Epidermal melanocyte (primary cell): ENCODE measurements at regions not wholly inside any gene's neighbourhood (a gene's known extent, or its start where the extent isn't known, plus 50 kb on each side); places are given as distances from the start of the nearest gene placed in this dataset.
"Not testable (repeated sequence)": the region's sequence is repeated elsewhere in the genome, so short reads cannot be mapped to it uniquely, and the experiment has no call there.

Experiments
- DNase-seq: peaks from one replicate; pipeline ENCODE4 v3.0.0; 2011; ENCODE audit warnings: low spot score; ENCODE audit not compliant: insufficient read length

DNA sequence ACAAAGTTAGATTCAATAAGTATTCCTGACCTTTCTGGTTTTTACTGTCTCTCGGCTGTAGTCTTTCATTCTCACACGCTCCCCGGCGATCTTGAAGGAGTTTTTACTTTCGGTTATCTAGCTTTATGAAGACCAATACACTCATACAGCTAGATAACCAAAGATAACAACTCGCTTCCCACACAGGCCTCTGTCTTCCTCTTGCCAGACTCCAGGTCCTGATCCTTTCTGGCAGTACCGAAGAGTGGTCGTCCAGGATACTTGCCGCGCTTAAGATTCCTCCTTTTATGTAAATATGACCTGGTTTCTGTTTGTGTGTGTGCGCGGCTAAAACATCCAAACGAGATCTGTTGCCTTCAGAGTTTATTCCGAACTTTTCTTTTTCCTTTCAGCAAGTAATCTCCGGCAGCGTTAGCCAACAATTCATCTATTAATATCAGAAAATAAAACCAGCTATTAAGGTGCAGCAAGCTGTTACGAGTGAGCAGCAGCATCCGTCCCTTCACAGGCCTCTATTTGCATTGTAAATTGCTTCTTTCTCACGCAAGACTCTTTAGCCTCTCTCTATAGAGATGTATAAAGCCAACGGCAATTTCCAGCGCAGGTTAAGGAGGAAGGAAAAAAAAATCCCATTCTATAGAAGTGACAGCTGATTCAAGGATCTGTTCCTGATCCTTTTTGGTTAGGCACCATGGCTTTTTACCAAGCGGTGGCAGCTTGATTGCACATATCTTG lies 216.1 kb downstream of the MEF2C start:
- DNase-seq = no peak

DNA sequence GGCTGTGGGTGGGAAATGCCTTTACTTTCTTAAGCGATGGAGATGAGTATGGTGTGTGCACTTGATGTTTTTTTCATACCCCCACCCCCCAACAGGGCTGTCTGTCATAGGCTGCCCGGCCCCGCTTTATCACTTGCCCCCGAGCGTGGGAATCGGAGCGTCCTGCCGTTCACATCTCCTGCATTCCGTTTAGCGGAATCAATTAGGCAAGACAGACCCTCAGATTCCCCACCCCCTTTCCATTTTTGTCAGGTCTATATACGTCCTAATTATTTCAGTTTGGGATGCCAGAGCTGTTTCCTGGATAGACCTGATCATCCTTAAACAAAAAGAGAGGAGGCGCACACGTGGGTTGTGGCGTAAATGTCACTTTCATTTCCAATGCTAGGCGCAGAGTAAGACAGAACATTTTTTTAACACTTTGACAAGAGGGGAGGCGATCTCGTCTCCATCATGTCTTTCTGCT lies 217.2 kb downstream of the MEF2C start:
- no peak for DNase-seq

DNA sequence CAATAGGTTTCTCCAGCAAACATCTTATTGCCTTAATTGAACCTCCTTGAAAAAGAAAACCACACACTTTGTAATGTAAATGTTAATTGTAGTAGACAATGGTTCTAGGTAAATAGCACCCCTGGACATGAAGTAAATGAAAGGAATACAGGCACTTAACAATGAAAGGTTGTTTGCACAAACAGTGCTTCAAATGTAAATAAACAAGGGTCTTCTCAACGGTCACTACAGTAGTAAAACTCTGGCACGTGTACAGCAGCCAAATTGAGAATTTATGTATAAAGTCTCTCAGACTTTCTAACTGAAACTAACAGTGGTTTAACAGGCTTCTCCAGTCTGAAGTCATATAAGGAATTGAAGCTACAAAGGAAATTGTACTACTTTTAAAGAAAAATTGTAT lies 218.3 kb downstream of the MEF2C start:
- no peak for DNase-seq

DNA sequence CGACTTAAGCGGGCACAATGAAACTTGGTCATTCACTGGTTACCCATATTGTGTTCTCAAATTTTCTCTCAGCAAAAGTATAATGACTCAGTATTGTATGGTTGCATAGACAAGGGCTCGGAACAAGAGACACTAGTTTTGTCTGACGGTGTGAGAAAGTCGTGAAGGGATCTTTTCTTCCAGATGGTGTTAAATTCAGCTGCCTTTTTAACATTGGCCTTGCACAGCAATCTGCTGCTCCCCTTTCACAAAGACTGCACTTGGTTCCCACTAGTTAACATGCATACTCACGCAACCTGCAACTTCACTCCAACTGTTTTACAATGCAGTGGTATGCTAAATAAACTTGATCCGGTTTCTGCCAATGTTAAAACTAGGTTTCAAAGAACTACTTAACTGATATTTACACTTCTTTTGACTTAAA lies 219.2 kb downstream of the MEF2C start:
- no peak for DNase-seq

DNA sequence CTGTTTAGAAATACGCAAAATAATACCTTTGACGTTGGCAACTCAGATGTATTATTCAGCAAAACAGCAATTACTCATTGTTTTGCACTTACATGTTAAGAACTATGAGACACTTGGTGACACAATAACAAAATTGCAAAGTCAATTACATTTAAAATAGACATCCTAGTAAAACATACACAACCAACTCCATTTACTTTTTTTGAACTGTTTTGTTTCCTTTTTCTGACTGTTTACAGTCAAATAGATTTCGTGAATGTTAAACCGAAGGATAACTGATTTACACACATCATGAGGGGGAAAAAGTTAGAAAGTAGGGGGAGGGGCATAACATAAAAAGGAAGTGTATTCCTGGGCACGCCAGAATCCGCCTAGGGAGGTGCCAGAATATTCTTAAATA lies 220.1 kb downstream of the MEF2C start:
- DNase-seq = no peak

DNA sequence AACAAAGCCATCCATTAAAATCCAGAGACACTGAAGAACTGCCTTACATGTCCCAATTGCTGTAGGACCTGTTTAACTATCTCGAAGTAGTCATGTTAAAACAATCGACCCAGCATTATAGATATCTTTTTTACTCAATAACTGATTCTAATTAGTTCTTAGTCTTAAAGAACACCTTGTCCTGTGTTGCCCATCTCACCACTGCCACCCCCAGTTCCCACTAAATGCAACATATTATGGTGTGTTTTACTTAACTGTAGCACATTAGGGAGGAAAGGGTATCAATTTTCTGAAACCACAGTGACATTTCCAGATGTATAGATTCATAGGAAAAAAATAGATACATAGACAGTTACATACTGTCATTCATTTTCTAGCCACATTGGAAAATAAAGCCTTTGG lies 221.2 kb downstream of the MEF2C start:
- DNase-seq = no peak

DNA sequence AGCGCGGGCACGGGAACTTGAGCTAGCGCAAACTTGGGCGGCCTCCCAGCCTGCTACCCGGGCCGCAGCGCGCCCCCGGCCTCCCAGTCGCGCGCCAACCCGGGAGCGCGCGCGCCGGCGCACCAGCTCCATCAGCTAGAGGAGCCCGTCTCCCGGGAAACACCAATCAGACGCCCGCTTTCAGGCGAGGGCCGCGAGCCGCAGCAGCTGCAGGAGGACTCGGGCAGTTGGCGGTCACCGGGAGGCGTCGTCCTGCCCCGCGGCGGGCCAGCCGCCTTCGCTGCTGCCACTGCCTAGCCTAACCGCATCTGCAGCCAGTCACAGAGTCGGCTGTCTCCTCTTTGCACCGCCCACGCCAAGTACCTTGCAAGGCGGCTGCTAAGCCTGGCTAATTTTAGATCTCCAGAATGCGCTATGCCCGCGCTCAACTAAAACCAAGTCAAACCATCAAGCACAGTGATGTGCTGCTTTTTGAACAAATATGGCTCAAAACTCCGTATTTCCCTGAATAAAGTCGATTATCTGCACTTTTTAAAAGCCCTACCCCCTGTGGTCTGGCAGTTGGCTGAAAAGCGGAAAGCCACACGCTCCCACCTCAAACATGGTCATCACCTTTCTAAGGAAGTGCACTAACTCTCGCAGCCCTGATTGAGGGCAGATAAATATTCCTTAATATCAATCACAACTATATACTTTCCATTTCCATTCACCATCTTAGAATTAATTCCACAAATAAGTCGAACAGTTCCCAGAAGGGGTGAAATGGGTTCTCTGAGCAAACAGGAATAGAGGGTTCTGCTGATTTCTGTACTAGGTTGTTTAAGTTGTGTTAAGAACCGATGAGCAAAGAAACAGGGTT lies 221.8 kb downstream of the MEF2C start:
- peak; percentile 64 for DNase-seq

DNA sequence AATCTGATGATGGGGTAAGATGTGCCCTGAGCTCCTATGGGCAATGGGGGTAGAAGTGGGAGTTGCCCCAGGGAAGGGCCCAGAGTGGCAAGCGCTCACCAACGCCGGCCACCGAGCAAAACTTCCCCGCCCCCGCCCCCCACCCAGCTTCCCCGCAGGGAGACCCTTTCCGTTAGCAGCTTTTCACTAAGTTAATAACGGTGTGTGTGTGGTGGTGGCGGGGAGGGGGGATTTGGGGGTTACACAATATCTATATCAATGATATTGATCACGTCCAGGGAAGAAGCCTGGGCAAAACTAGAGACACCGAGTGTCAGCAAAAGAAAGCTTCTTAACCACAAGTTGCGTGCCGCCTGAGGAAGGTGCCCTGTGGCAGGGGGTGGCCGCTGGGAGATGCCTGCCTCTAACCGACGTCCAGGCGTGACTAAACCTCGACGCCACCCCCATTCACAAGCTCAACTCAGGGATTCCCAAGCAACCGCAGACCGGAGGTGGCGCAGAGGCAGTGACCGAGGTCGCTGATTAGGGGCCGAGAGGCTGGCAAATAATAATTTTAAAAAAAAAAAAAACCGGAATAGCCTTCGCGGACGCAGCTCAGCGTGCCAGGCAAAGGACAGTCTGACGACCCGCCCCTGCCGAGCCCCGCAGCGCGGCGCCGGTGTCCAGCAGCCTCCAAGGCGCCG lies 222.6 kb downstream of the MEF2C start:
- no peak for DNase-seq

DNA sequence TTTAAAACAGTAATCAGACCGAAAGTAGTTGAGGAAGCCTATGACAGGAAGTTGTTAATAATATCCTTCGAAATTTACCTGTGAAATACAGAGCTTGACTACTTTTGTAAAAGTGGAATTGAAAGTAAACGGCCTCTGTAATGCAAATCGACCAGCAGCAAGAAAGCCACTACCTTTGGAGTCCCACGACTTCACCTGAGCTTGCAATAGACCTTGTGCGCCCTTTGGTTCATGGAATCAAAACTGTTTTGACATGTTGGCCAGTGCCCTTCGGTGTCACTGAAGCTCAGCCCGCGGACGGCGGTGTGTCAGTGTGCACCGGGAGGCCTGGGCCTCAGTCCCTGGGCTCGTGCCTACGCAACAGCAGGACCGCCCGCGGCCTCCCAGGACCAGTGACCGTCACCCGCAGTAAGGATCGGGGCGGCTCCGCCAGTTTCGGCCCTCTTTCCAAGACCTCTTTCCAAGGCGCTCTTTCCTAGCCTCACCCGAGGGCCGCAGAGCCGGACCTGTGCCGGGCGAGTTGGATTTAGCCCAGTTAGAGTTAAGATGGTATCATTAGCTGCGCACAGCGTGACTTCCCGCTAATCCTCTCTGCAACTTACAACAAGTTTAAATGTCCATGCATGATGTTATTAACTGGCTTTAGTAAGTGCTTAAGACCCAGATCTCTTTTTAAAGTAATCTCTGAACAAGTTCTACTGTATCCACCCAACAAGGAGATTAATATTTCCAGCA lies 223.3 kb downstream of the MEF2C start:
- no peak for DNase-seq

DNA sequence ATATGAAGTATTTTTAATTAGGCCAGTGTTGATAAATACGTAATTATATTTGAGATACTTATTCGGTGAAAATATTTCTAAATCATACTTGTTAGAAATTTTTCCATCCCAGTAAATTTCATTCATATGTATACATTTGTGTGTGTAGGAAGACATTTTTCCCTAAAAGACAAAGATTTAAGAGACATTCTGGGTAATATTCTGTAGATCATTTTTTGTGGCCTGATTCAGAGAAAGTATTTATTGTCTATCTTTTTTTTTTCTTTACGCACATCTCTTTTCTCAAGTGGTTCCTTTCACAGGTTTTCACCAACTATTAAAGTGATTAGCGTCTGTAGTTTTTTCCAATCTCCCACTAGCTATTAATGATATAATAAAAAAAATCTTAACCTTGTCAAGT lies 224.1 kb downstream of the MEF2C start:
- DNase-seq = no peak

DNA sequence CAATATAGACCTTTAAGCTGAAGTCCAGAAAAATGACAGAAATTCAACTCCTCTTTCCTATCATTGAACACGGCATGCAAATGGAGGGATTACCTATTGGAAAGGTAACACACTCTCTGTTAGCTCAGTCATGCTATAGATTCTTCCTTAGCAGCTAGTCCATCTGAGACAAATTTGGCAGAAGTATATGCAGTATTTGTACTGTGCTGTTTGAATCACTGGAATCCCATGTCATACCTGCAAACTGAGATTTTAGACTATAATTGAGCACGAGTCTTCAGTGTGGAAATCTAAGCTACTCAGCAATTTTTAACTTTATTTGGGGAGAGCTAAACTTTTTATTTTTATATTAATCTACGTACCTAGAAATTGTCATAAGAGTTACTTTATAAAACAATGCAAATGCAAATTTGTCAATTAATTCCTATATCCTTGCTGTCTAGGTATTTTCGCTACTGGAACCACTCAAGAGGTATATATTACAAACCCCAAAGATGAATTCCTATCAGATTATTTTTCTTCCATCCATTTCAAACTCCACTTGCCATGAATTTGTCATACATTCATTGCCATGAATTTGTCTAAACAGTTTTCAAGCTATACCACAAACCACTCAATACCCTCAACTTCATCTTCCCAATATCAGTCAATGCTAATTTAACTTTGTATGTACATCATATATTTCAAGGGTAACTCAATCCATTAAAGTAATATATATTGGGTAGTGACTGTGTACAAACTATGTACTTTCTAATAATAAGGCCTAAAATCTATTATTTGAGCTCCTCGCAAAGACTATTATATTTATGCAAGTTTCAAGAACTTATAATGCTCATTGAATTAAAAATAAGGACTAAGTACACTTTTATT lies 224.8 kb downstream of the MEF2C start:
- DNase-seq = no peak

DNA sequence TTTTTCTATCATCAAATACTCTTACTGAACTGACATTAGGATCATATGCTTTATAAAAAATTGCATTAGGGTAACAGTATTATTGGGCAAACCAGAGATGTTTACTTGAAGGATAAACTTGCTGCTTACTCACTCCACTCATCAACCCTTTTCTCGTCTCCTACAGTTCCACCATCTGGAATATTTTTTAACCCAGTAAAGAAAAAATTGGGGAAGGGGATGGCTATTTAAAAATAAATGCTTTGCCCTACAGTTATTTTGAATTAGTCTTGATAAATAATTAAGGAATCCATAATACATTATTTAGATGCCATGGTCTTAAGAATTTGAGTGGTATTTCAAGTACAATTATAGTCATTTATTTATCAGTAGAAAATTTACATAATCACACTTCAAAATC lies 225.8 kb downstream of the MEF2C start:
- no peak for DNase-seq

DNA sequence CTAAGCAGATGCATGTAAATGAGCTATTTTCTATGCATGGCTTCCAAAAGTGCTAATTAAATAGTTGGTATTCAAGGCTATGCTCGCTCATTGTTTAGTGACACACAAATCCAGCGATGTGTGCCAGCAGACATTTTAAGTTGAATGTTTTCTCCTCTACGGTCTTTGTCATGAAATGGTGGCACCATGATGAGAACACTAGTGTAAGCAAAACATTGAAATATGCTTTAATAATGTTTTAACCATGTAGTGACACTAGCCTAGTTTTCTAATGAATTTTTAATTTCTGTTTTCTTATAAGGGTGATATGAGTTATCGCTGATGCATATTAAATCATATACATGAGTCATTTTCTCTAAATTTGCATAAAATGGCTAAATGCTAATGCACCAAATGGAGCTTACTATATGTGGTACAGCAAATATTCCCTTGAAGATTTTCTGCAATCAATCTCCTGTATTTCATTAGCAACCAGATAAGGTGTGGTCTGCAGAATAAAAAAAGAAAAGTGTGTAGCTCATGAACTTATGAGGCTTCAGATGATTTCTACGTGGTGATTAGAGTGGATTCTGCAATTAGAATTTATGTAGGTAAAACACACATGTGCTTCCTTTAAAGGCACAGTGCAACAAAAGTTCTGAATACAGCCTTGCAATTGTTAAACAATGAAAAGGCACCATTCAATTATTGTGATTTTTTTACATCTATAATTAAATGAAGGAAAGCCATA lies 226.6 kb downstream of the MEF2C start:
- DNase-seq = no peak

DNA sequence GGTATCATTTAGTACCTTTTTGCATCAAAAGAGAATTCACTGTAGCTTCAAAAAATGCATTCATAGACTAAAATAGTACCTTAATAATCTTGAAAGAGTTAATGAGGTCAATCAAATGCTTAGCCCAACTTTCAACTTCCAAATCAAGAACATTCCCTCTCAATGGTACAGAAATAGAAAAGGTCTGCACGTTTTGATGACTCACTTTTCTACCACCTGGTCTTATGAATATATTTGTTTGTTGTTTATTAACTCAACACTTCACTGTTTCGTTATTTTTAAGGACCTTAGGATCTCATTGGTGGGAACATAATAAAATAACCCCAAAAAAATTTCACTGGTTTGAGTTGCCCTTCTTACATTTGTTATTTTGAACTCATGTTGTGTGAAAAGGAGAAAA lies 229.5 kb downstream of the MEF2C start:
- DNase-seq = no peak

DNA sequence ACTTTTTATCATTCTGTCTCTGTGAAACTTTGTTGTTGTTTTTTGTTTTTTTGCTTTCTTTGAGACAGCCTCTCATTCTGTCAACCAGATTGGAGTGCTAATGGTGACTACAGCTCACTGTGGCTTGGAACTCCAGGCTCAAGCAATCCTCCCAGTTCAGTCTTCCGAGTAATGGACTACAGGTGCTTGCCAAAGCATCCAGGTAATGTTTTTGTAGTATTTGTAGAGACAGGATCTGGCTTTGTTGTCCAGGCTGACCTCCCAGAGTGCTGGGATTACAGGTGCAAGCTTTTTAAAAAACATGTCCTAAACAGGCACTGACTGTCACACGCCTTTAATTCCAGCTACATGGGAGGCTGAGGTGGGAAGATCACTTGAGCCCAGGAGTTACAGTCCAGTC lies 235.1 kb downstream of the MEF2C start:
- DNase-seq = no peak

DNA sequence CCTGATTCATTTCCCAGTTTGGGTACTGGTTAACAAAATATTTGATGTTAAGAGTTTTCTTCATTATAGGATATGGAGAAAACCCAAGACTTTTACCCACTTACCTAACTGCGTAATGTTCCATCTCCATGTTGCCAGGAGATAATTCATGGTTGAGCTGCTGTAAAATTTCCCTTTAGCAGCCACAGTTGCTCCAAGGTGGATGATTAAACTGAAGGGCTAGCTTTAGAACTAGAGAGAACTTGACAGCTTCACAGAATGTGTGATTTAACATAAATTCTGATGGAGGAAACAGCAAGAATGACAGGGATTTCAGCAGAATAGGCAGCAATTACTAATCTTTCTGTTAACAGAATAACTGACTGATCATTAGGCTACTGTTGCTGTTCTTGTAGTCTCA lies 236.1 kb downstream of the MEF2C start:
- no peak for DNase-seq

DNA sequence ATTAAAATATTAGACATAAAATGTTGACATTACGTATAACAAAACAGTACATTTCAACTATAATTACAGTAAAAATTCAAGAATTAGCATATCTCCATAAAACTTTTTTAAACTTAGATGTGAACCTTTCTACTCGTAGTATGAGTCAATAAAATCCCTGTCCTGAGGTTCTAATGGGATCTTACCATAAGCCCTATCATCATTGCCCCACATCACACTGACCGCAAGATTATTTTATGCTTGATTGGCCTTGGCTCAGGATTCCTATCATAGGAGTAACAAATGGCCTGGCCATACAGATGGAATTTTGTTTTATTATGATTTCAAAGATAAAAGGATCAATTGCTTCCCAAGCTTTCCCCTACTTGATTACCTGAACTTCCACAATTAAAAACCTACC lies 238.3 kb downstream of the MEF2C start:
- DNase-seq = no peak

DNA sequence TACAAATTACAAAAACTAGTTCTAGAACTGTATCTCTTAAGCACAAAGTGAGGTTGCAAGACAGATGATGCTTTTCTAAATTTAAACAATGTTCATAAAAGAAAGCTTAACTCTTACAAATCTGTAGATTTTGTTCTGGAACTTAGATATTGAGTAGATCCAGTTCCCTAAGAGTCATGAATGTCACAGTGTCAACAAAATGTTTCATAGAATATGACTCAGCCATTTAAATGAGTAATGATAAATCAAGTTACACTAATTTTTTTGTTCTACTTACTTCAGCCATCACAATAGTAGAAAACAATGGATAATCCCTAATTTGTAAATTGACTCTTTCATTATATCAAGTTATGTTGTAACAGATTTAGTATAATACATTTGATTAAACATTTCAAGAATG lies 239.7 kb downstream of the MEF2C start:
- no peak for DNase-seq

DNA sequence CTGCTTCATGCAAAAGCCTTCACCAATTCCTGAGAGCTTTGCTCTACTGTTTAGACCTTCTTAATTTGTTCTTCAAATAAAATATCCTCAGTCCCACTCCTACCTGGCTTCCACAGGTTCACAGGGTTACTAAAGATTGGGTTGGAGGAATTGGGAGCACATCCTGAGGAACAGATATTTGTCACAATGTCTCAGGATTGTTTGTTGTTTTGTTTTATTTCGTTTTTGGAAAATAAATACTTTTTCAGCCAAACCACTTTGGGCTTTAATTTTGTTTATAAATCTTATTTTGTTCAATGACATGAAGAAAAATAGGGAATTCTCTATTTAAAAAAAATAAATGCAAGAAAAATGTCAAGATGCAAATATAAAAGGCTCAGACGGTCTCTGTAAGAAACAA lies 249.0 kb downstream of the MEF2C start:
- DNase-seq = no peak

DNA sequence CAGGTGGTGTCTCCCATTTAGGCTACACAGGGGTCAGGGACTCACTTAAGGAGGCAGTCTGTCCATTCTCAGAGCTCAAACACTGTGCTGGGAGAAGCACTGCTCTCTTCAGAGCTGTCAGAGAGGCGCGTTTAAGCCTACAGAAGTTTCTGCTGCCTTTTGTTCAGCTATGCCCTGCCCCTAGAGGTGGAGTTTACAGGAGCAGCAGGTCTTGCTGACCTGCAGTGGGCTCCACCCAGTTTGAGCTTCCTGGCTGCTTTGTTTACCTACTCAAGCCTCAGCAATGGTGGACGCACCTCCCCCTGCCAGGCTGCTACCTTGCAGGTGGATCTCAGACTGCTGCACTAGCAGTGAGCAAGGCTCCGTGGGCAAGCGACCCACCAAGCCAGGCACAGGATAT lies 260.1 kb downstream of the MEF2C start:
- DNase-seq = not testable (repeated sequence)
